ENCODE measurements at regions not wholly inside any gene's neighbourhood (a gene's known extent, or its start where the extent isn't known, plus 50 kb on each side); places are given as distances from the start of the nearest gene placed in this dataset.
"Not testable (repeated sequence)": the region's sequence is repeated elsewhere in the genome, so short reads cannot be mapped to it uniquely, and the experiment has no call there.

GRCh38 chr16:54766355-54766754 lies 164.3 kb upstream of the IRX5 start:
- Mint-ChIP-seq H3K27ac (no peak overlapping the region), H3K36me3 (no peaks in the 10 kb centered on the region), H3K27me3 (peaks cover 0 to 4% (median 0%) of the 10 kb centered on the region in 5 donors), H3K4me1 (no peaks in the 10 kb centered on the region), H3K9me3 (peaks cover 0 to 20% (median 2%) of the 10 kb centered on the region in 9 donors), H3K4me3 (no peak overlapping the region)
- ATAC-seq (no peak), DNase-seq (no peak)
- POLR2A ChIA-PET: no interaction called here

- H3K4me3 Mint-ChIP-seq: no peak overlapping the region
- ATAC-seq: no peak
- peaks cover 2 to 17% (median 8%) of the 10 kb centered on the region in 5 donors for H3K27me3 Mint-ChIP-seq
- no peaks in the 10 kb centered on the region for H3K36me3 Mint-ChIP-seq
- no peak for DNase-seq
- POLR2A ChIA-PET: no interaction called here
- no peak overlapping the region for H3K27ac Mint-ChIP-seq
- no peaks in the 10 kb centered on the region for H3K4me1 Mint-ChIP-seq
- peaks cover 0 to 5% (median 0%) of the 10 kb centered on the region in 9 donors for H3K9me3 Mint-ChIP-seq
Observed at GRCh38 chr16:54750249-54750648, 180.4 kb upstream of the IRX5 start.

- H3K9me3 Mint-ChIP-seq: peaks cover 0 to 5% (median 0%) of the 10 kb centered on the region in 9 donors
- no peak for DNase-seq
- no peak for ATAC-seq
- POLR2A ChIA-PET: no interaction called here
- no peaks in the 10 kb centered on the region for H3K36me3 Mint-ChIP-seq
- H3K27ac Mint-ChIP-seq: no peak overlapping the region
- no peak overlapping the region for H3K4me3 Mint-ChIP-seq
- peaks cover 0 to 26% (median 8%) of the 10 kb centered on the region in 5 donors for H3K27me3 Mint-ChIP-seq
- no peaks in the 10 kb centered on the region for H3K4me1 Mint-ChIP-seq
Observed at GRCh38 chr16:54748611-54749190, 182.0 kb upstream of the IRX5 start.

GRCh38 chr16:54746596-54746995 lies 184.1 kb upstream of the IRX5 start:
- H3K9me3 Mint-ChIP-seq: peaks cover 0 to 5% (median 0%) of the 10 kb centered on the region in 9 donors
- no peak overlapping the region for H3K4me3 Mint-ChIP-seq
- no peak for ATAC-seq
- no peak overlapping the region for H3K27ac Mint-ChIP-seq
- H3K4me1 Mint-ChIP-seq: no peaks in the 10 kb centered on the region
- POLR2A ChIA-PET: no interaction called here
- H3K27me3 Mint-ChIP-seq: peaks cover 3 to 26% (median 7%) of the 10 kb centered on the region in 5 donors
- DNase-seq: no peak
- no peaks in the 10 kb centered on the region for H3K36me3 Mint-ChIP-seq

- Mint-ChIP-seq H3K27ac (no peak overlapping the region), H3K4me3 (no peak overlapping the region), H3K36me3 (no peaks in the 10 kb centered on the region), H3K27me3 (peaks cover 5 to 26% (median 7%) of the 10 kb centered on the region in 5 donors), H3K9me3 (peaks cover 0 to 5% (median 1%) of the 10 kb centered on the region in 9 donors), H3K4me1 (no peaks in the 10 kb centered on the region)
- DNase-seq (no peak), ATAC-seq (no peak)
- POLR2A ChIA-PET: no interaction called here
Observed at GRCh38 chr16:54744998-54745397, 185.7 kb upstream of the IRX5 start.

GRCh38 chr16:54742436-54742835 lies 188.2 kb upstream of the IRX5 start:
- Mint-ChIP-seq H3K27ac (no peak overlapping the region), H3K36me3 (no peaks in the 10 kb centered on the region), H3K9me3 (peaks cover 0 to 7% (median 1%) of the 10 kb centered on the region in 9 donors), H3K4me1 (no peaks in the 10 kb centered on the region), H3K27me3 (peaks cover 4 to 26% (median 7%) of the 10 kb centered on the region in 5 donors), H3K4me3 (no peak overlapping the region)
- no peak for DNase-seq
- POLR2A ChIA-PET: no interaction called here
- no peak for ATAC-seq

GRCh38 chr16:54739381-54739780 lies 191.3 kb upstream of the IRX5 start:
- ATAC-seq: no peak
- DNase-seq: no peak
- H3K27me3 Mint-ChIP-seq: peaks cover 0 to 15% (median 1%) of the 10 kb centered on the region in 5 donors
- POLR2A ChIA-PET: no interaction called here
- no peak overlapping the region for H3K4me3 Mint-ChIP-seq
- no peaks in the 10 kb centered on the region for H3K4me1 Mint-ChIP-seq
- no peaks in the 10 kb centered on the region for H3K36me3 Mint-ChIP-seq
- H3K27ac Mint-ChIP-seq: no peak overlapping the region
- peaks cover 0 to 7% (median 0%) of the 10 kb centered on the region in 9 donors for H3K9me3 Mint-ChIP-seq

GRCh38 chr16:54734156-54734555 lies 196.5 kb upstream of the IRX5 start:
- Mint-ChIP-seq H3K4me1 (no peaks in the 10 kb centered on the region), H3K27ac (no peak overlapping the region), H3K9me3 (no peaks in the 10 kb centered on the region), H3K36me3 (no peaks in the 10 kb centered on the region), H3K27me3 (peaks cover 0 to 9% (median 0%) of the 10 kb centered on the region in 5 donors), H3K4me3 (no peak overlapping the region)
- ATAC-seq (no peak), DNase-seq (no peak)
- POLR2A ChIA-PET: no interaction called here

- H3K36me3 Mint-ChIP-seq, DNase-seq, H3K27ac Mint-ChIP-seq, H3K4me3 Mint-ChIP-seq, H3K9me3 Mint-ChIP-seq, H3K4me1 Mint-ChIP-seq, H3K27me3 Mint-ChIP-seq, ATAC-seq, POLR2A ChIA-PET: not testable (repeated sequence)
Observed at GRCh38 chr16:54727696-54728095, 203.0 kb upstream of the IRX5 start.

GRCh38 chr16:54724346-54724925 lies 206.2 kb upstream of the IRX5 start:
- H3K4me1 Mint-ChIP-seq: peaks cover 0 to 3% (median 0%) of the 10 kb centered on the region in 4 donors
- H3K27me3 Mint-ChIP-seq: peaks cover 0 to 26% (median 8%) of the 10 kb centered on the region in 5 donors
- POLR2A ChIA-PET: no interaction called here

GRCh38 chr16:54722210-54722676 lies 208.4 kb upstream of the IRX5 start:
- POLR2A ChIA-PET: no interaction called here
- ATAC-seq (no peak), DNase-seq (no peak)
- Mint-ChIP-seq H3K36me3 (no peaks in the 10 kb centered on the region), H3K27ac (no peak overlapping the region), H3K4me3 (no peak overlapping the region), H3K27me3 (peaks cover 0 to 26% (median 6%) of the 10 kb centered on the region in 5 donors), H3K4me1 (peaks cover 0 to 3% (median 0%) of the 10 kb centered on the region in 4 donors), H3K9me3 (peaks cover 0 to 18% (median 2%) of the 10 kb centered on the region in 9 donors)

More at GRCh38 chr16:54724346-54724925, 206.2 kb upstream of the IRX5 start:
- H3K27ac Mint-ChIP-seq: no peak overlapping the region
- H3K4me3 Mint-ChIP-seq: no peak overlapping the region
- DNase-seq: no peak
- ATAC-seq: no peak
- peaks cover 0 to 12% (median 4%) of the 10 kb centered on the region in 9 donors for H3K9me3 Mint-ChIP-seq
- H3K36me3 Mint-ChIP-seq: no peaks in the 10 kb centered on the region

GRCh38 chr16:54720259-54720658 lies 210.4 kb upstream of the IRX5 start:
- Mint-ChIP-seq H3K4me1 (peaks cover 0 to 3% (median 0%) of the 10 kb centered on the region in 4 donors), H3K27me3 (peaks cover 0 to 26% (median 6%) of the 10 kb centered on the region in 5 donors), H3K36me3 (no peaks in the 10 kb centered on the region), H3K4me3 (no peak overlapping the region), H3K9me3 (peaks cover 0 to 15% (median 2%) of the 10 kb centered on the region in 9 donors), H3K27ac (no peak overlapping the region)
- POLR2A ChIA-PET: no interaction called here
- ATAC-seq (no peak), DNase-seq (no peak)

GRCh38 chr16:54719624-54720023 lies 211.0 kb upstream of the IRX5 start:
- Mint-ChIP-seq H3K27me3 (peaks cover 0 to 26% (median 6%) of the 10 kb centered on the region in 5 donors), H3K4me1 (peaks cover 0 to 3% (median 0%) of the 10 kb centered on the region in 4 donors), H3K27ac (no peak overlapping the region), H3K36me3 (no peaks in the 10 kb centered on the region), H3K9me3 (peaks cover 0 to 15% (median 2%) of the 10 kb centered on the region in 9 donors), H3K4me3 (no peak overlapping the region)
- no peak for ATAC-seq
- POLR2A ChIA-PET: no interaction called here
- no peak for DNase-seq
